Mammary epithelial cell (primary cell): ENCODE measurements at regions not wholly inside any gene's neighbourhood (a gene's known extent, or its start where the extent isn't known, plus 50 kb on each side); places are given as distances from the start of the nearest gene placed in this dataset.

Experiments
- CTCF ChIP-seq, 2 donors: IDR thresholded peaks in 1 of 2; conservative IDR thresholded peaks in 1 of 2; 2 replicates each; pipeline ENCODE4 v1.5.1; 2011 to 2012; ENCODE audit warnings: inconsistent platforms in 2 of 2, low read length in 2 of 2, mild to moderate bottlenecking in 2 of 2, control low read depth in 1 of 2, low read depth in 1 of 2; ENCODE audit not compliant: insufficient read depth in 1 of 2; ENCODE audit errors: extremely low read depth in 1 of 2
- EZH2 ChIP-seq: IDR thresholded peaks from 2 replicates; pipeline ENCODE4 v1.6.1; 2012; ENCODE audit warnings: low read length, inconsistent platforms, borderline replicate concordance

GRCh38 chr7:46134795-46135194 is 213.7 kb upstream of the IGFBP3 start:
- TF ChIP-seq CTCF (conservative IDR thresholded peaks at IDR 0.05 in 1 of 2, IDR thresholded peaks at IDR 0.05 in 1 of 2; ENCODE audit: extremely low read depth in 1 of 2, insufficient read depth in 1 of 2, low read depth in 1 of 2, low read length in 2 of 2) (no peak), EZH2 (no peak)
